Middle frontal gyrus (tissue), 1 donor: ENCODE measurements at regions not wholly inside any gene's neighbourhood (a gene's known extent, or its start where the extent isn't known, plus 50 kb on each side); places are given as distances from the start of the nearest gene placed in this dataset.

Source experiments
- DNase-seq: peaks from one replicate; pipeline ENCODE4 v3.0.0-alpha.2; 2015; ENCODE audit warnings: low spot score; ENCODE audit errors: extremely low spot score

- no peak for DNase-seq
Measured at GRCh38 chr2:192373221-192373620, 178.5 kb upstream of the TMEFF2 start.

- DNase-seq = no peak
Measured at GRCh38 chr2:192369969-192370368, 175.2 kb upstream of the TMEFF2 start.

- DNase-seq = no peak
Measured at GRCh38 chr2:192357217-192357616, 162.5 kb upstream of the TMEFF2 start.

GRCh38 chr2:192354512-192355244 is 159.9 kb upstream of the TMEFF2 start:
- DNase-seq = no peak

- no peak for DNase-seq
Measured at GRCh38 chr2:192347542-192347941, 152.8 kb upstream of the TMEFF2 start.

- no peak for DNase-seq
Measured at GRCh38 chr2:192345287-192345686, 150.6 kb upstream of the TMEFF2 start.

- DNase-seq = no peak
Measured at GRCh38 chr2:192333642-192334041, 138.9 kb upstream of the TMEFF2 start.

- DNase-seq = no peak
Measured at GRCh38 chr2:192328297-192328696, 133.6 kb upstream of the TMEFF2 start.

GRCh38 chr2:192327576-192327975 is 132.8 kb upstream of the TMEFF2 start:
- DNase-seq = no peak

- DNase-seq = no peak
Measured at GRCh38 chr2:192315543-192315942, 120.8 kb upstream of the TMEFF2 start.

GRCh38 chr2:192314800-192315481 is 120.2 kb upstream of the TMEFF2 start:
- DNase-seq = no peak

- no peak for DNase-seq
Measured at GRCh38 chr2:192313773-192314172, 119.0 kb upstream of the TMEFF2 start.

- DNase-seq = no peak
Measured at GRCh38 chr2:192311701-192312460, 117.1 kb upstream of the TMEFF2 start.

GRCh38 chr2:192307530-192307929 is 112.8 kb upstream of the TMEFF2 start:
- DNase-seq = no peak

GRCh38 chr2:192298664-192299063 is 103.9 kb upstream of the TMEFF2 start:
- no peak for DNase-seq

- DNase-seq = no peak
Measured at GRCh38 chr2:192292478-192292877, 97.7 kb upstream of the TMEFF2 start.

GRCh38 chr2:192288295-192288694 is 93.6 kb upstream of the TMEFF2 start:
- DNase-seq = no peak

- DNase-seq = no peak
Measured at GRCh38 chr2:192286093-192286701, 91.5 kb upstream of the TMEFF2 start.

GRCh38 chr2:192283450-192283849 is 88.7 kb upstream of the TMEFF2 start:
- DNase-seq = no peak

- DNase-seq = no peak
Measured at GRCh38 chr2:192278701-192279100, 84.0 kb upstream of the TMEFF2 start.

GRCh38 chr2:192277494-192278109 is 82.9 kb upstream of the TMEFF2 start:
- no peak for DNase-seq
